Chondrocyte (in vitro differentiated cells): ENCODE measurements at regions not wholly inside any gene's neighbourhood (a gene's known extent, or its start where the extent isn't known, plus 50 kb on each side); places are given as distances from the start of the nearest gene placed in this dataset.
"Not testable (repeated sequence)": the region's sequence is repeated elsewhere in the genome, so short reads cannot be mapped to it uniquely, and the experiment has no call there.

ENCODE experiments used
- DNase-seq: peaks from one replicate; pipeline ENCODE4 v3.0.0; 2021; ENCODE audit warnings: mixed read lengths, low spot score
- H3K27ac Mint-ChIP-seq: one replicate; pipeline ENCODE4 v1.8.0; 2021; ENCODE audit warnings: mild to moderate bottlenecking, moderate library complexity, mixed read lengths; ENCODE audit not compliant: unreplicated experiment
- H3K27me3 Mint-ChIP-seq: 2 replicates; pipeline ENCODE4 v1.8.0; 2021; ENCODE audit warnings: low read depth, mixed read lengths
- H3K36me3 Mint-ChIP-seq: 2 replicates; pipeline ENCODE4 v1.8.0; 2021; ENCODE audit warnings: low read depth, mixed read lengths
- H3K4me1 Mint-ChIP-seq: 2 replicates; pipeline ENCODE4 v1.8.0; 2021; ENCODE audit warnings: low read depth, mild to moderate bottlenecking, mixed read lengths
- H3K4me3 Mint-ChIP-seq: one replicate; pipeline ENCODE4 v1.8.0; 2021; ENCODE audit warnings: mild to moderate bottlenecking, moderate library complexity, mixed read lengths; ENCODE audit not compliant: unreplicated experiment
- H3K9me3 Mint-ChIP-seq: 2 replicates; pipeline ENCODE4 v1.8.0; 2021; ENCODE audit warnings: low read depth, mixed read lengths
- TF ChIP-seq, protein P1 (sequence below): fragments of 200-600 bp; sonication (generic); IDR thresholded peaks from 2 replicates; pipeline ENCODE4 v1.5.0; 2021; ENCODE audit warnings: antibody characterized with exemption, mild to moderate bottlenecking, moderate library complexity

DNA sequence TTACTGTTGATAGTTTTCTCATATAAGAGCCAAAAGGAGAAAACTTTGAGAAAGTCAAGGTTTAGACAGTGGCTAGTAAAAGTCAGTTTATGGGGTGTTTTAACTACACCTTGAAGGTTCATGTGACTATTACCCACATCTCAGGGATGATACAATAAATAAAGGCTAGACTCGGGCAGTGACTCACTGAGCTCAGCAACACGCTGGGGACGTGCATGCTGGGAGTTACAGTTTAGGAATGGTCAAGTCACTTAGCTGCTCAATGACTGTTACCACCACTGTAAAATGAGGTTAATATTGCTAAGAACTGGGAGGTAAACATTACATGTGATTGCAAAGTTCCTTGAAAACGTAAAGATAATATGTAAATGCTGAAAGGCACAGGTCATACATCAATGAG lies 1254.4 kb upstream of the PHF14 start:
- no peaks in the 10 kb centered on the region for H3K27me3 Mint-ChIP-seq
- H3K9me3 Mint-ChIP-seq = peaks cover 2% of the 10 kb centered on the region
- no peaks in the 10 kb centered on the region for H3K36me3 Mint-ChIP-seq
- H3K4me1 Mint-ChIP-seq = no peaks in the 10 kb centered on the region
- no peak overlapping the region for H3K27ac Mint-ChIP-seq
- no peak for DNase-seq
- no peak overlapping the region for H3K4me3 Mint-ChIP-seq
- TF ChIP-seq, protein P1, sequence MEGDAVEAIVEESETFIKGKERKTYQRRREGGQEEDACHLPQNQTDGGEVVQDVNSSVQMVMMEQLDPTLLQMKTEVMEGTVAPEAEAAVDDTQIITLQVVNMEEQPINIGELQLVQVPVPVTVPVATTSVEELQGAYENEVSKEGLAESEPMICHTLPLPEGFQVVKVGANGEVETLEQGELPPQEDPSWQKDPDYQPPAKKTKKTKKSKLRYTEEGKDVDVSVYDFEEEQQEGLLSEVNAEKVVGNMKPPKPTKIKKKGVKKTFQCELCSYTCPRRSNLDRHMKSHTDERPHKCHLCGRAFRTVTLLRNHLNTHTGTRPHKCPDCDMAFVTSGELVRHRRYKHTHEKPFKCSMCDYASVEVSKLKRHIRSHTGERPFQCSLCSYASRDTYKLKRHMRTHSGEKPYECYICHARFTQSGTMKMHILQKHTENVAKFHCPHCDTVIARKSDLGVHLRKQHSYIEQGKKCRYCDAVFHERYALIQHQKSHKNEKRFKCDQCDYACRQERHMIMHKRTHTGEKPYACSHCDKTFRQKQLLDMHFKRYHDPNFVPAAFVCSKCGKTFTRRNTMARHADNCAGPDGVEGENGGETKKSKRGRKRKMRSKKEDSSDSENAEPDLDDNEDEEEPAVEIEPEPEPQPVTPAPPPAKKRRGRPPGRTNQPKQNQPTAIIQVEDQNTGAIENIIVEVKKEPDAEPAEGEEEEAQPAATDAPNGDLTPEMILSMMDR = no peak

DNA sequence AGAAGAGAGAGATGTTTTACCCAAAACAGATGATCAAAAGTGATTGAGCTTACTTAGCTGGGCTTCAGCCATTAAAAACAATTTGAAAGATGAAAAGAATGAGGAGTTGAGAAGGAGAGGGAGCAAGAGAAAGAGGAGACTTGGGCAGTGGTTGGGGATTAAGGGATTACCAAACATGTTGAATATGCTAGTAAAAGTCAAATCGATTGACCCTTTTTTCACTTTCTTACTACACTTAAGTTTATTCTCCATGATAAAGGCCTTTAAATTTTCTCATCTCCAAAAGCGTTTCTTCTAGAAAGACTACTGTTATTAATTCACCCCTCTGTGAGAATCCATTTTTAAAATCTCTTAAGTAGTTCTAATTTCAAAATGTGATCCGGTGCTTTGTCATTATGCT lies 1254.0 kb upstream of the PHF14 start:
- Mint-ChIP-seq H3K27me3 (no peaks in the 10 kb centered on the region), H3K4me1 (no peaks in the 10 kb centered on the region), H3K9me3 (peaks cover 2% of the 10 kb centered on the region), H3K4me3 (no peak overlapping the region), H3K36me3 (no peaks in the 10 kb centered on the region), H3K27ac (no peak overlapping the region)
- TF ChIP-seq, protein P1 = no peak
- DNase-seq = no peak

DNA sequence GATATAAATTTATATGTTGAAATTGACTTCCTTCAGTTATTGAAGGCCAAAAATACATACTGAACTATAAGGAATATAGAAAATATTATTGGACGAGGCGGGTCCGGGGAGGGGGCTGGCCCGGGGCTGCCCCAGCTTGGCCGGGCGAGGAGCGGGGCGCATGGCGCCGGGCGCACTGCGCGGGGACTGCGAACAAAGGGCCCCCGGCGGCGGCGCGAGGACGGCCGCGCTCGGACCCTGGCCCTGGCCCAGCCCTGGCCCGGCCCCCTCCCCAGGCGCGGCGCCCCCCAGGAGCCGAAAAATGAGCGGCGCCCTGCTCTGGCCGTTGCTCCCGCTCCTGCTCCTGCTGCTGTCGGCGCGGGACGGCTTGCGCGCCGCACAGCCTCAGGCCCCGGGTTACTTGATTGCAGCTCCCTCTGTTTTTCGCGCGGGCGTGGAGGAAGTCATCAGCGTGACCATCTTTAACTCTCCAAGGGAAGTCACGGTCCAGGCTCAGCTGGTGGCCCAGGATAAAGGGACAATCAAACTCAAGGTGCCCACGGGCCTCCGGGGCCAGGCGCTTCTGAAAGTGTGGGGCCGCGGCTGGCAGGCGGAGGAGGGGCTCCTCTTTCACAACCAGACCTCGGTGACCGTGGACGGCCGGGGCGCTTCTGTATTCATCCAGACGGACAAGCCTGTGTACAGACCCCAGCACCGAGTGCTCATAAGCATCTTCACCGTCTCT lies 1247.6 kb upstream of the PHF14 start:
- not testable (repeated sequence) for H3K27me3 Mint-ChIP-seq, H3K27ac Mint-ChIP-seq, H3K9me3 Mint-ChIP-seq, DNase-seq, H3K4me3 Mint-ChIP-seq, H3K4me1 Mint-ChIP-seq, H3K36me3 Mint-ChIP-seq

DNA sequence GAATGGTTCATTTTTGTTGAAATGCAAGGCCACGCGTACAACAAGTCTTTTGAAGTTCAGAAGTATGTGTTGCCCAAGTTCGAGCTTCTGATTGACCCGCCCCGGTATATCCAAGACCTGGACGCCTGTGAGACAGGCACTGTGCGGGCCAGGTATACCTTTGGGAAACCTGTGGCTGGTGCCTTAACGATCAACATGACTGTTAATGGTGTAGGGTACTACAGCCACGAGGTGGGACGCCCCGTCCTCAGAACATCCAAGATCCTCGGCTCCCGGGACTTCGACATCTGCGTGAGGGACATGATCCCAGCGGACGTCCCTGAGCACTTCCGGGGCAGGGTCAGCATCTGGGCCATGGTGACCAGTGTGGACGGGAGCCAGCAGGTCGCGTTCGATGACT lies 1246.9 kb upstream of the PHF14 start:
- not testable (repeated sequence) for H3K36me3 Mint-ChIP-seq
- peak; percentile 57 for DNase-seq

DNA sequence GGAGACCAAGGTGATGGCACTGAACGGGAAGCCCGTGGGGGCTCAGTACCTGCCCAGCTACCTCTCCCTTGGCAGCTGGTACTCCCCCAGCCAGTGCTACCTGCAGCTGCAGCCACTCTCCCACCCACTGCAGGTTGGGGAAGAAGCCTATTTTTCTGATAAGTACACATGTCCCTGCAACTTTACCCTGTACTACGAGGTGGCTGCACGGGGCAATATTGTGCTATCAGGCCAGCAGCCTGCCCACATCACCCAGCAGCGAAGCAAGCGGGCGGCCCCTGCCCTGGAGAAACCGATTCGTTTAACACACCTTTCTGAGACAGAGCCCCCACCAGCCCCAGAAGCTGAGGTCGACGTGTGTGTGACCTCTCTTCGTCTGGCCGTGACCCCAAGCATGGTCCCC lies 1246.2 kb upstream of the PHF14 start:
- not testable (repeated sequence) for H3K27ac Mint-ChIP-seq, H3K9me3 Mint-ChIP-seq, H3K27me3 Mint-ChIP-seq, H3K4me3 Mint-ChIP-seq, H3K36me3 Mint-ChIP-seq, H3K4me1 Mint-ChIP-seq
- peak; percentile 70 for DNase-seq

More for the DNA sequence above, 1246.9 kb upstream of the PHF14 start:
- not testable (repeated sequence) for H3K27me3 Mint-ChIP-seq, H3K4me1 Mint-ChIP-seq, H3K9me3 Mint-ChIP-seq, H3K4me3 Mint-ChIP-seq, H3K27ac Mint-ChIP-seq

DNA sequence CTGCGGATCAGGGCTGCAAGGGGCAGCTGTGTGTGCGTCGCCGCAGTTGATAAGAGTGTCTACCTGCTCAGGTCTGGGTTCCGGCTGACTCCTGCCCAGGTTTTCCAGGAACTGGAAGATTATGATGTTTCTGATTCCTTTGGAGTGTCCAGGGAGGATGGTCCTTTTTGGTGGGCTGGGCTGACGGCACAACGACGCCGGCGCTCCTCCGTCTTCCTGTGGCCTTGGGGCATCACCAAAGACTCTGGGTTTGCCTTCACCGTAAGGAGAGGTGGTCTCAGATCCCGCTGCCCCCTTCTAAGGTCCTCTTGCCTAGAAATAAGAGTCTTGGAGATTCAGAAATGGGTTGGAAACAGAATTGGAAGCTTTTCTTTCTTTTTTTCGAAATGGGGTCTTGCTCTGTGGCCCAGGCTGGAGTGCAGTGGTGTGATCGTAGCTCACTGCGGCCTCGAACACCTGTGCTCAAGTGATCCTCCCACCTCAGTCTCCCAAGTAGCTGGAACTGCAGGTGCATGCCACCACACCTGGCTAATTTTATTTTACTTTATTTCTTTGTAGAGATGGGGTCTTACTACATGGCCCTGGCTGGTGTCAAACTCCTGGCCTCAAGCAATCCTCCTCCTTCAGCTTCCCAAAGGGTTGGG lies 1245.5 kb upstream of the PHF14 start:
- not testable (repeated sequence) for H3K27ac Mint-ChIP-seq, H3K4me1 Mint-ChIP-seq, H3K27me3 Mint-ChIP-seq, H3K36me3 Mint-ChIP-seq, DNase-seq, H3K9me3 Mint-ChIP-seq, H3K4me3 Mint-ChIP-seq

DNA sequence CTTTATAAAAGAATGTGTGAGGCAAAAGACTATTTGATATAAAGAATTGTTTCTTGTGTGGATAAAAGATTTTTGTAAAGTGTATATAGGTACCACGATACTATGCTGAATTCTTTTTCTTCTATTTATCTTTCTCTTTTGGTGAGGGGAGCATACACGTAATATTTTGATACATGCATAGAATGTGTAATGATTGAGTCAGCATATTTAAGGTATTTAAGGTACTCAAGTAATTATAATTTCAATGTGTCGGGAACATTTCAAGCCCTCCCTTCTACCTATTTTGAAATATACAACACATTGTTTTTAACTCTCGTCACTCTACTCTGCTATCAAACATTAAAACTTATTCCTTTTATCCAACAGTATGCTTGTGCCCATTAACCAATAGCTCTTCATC lies 1221.6 kb upstream of the PHF14 start:
- no peak overlapping the region for H3K4me3 Mint-ChIP-seq
- H3K4me1 Mint-ChIP-seq = no peaks in the 10 kb centered on the region

More for the DNA sequence above, 1221.6 kb upstream of the PHF14 start:
- H3K27me3 Mint-ChIP-seq = no peaks in the 10 kb centered on the region
- no peak for DNase-seq
- peaks cover 33% of the 10 kb centered on the region for H3K9me3 Mint-ChIP-seq
- TF ChIP-seq, protein P1 = no peak
- H3K36me3 Mint-ChIP-seq = no peaks in the 10 kb centered on the region
- no peak overlapping the region for H3K27ac Mint-ChIP-seq
